ENCODE measurements at regions not wholly inside any gene's neighbourhood (a gene's known extent, or its start where the extent isn't known, plus 50 kb on each side); places are given as distances from the start of the nearest gene placed in this dataset.
"Not testable (repeated sequence)": the region's sequence is repeated elsewhere in the genome, so short reads cannot be mapped to it uniquely, and the experiment has no call there.

DNA sequence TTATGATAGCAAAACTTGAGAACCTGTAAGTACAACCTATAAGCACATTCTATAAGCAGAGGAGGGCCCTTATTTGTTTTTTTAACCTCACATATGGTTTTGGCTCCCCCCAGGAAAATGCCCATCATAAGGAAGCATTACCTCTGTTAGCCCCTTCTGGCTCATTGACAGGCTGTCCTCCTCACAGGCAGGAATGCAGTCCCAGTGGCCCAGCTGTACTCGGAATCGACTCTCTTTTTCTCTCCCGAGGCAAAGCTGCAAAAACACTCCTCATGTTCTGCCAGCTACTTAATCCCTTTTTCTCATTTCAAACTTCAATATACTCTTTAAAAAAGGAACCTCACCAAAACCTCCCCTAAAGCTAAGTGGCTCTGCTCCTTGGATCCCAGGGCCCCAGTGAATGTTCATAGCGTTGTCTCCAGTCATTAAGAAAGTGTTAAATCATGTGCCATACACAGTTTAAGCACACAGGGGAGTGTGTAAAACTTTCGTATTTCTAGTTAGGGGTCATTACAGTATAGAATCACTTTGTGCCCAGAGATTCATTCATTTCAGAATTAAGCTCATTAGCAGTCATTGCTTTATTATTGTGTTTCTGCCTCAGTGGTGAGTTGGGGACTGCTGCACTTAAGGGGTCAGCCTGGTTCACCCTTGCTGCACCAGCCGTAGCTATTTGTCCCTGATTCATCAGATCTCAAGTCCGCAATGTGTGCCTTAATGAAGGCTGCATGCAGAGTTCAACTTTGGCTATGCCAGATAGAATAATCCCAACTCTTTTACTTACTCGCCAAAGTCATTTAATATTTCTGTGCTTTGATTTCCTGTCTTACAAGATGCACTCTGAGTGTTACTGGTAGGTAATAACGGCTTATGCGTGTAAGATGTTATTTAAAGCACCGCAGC lies 57.6 kb downstream of the JRKL start:
- no peak for DNase-seq (ENCODE audit: low read depth in 4 of 4, low spot score in 3 of 4)

DNA sequence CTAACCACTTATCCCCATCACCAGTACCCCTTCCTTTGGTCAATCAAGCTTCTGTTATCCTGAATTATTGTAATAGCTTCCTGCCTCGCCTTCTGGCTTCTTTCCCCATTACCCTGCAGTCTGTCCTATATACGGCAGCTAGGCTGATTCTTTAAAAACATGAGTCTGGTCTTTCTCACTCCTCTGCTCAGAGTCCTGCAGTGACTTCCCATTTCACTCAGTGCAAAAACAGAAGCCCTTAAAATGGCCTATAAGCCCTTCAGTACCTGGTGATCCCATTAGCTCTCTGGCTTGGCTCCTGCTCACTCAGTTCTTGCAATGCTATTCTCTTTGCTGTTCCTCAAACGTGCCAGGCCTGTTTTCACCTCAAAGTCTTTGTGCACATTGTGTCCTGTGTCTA lies 58.4 kb downstream of the JRKL start:
- DNase-seq (ENCODE audit: low read depth in 4 of 4, low spot score in 3 of 4) = no peak

DNA sequence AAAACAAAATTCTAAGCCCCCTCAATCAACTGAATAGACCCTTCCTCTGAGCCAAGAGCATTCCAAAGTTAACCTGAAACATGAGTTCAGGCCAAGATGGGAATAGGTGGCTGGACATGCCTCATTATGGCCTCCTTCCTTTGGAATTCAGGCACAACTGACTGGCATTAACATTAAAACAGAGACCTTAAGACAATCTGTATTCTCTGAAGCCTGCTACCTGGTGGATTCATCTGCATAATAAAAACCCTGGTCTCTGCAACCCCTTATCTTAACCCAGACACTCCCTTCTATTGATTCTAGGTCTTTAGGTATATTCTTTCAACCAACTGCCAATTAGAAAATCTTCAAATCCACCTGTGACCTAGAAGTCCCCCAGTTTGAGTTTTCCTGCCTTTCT lies 66.3 kb downstream of the JRKL start:
- DNase-seq (ENCODE audit: low read depth in 4 of 4, low spot score in 3 of 4) = no peak

DNA sequence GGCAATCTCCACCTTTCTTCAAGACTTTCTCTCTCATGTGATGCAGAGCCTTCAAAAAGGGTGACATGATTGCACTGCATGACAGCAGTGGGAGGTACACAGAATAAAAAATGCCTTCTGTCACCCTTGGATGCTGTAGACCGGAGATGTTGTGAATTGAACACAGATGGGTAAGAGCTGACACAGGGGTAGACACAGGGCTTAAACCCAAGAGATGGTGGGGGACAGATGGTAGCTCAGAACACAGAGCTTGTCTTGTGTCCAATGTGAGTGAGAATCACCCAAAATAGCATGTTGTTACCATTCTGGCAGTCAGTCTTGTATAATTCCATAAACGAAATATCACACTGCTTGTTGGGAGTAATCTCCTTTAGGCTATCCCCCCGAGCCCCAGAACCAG lies 69.9 kb downstream of the JRKL start:
- no peak for DNase-seq (ENCODE audit: low read depth in 4 of 4, low spot score in 3 of 4)

DNA sequence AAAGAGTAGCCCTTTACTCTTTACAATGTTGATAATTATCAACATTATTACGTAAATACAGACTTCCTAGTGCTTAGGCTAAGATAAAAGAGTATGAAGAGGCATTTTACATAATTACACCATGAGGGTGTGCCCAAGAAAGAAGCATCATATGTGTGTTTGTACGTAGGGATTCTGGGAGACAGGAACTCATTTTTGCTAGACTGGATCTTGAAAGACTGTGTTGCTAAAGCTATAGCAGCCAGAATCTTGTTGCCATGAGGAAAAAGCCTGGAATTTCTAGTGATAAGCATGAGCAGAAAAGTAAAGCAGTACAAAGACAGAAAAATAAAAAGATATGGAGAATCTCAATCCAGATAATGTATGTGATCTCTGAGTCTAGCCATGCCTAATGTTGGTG lies 72.1 kb downstream of the JRKL start:
- DNase-seq (ENCODE audit: low read depth in 4 of 4, low spot score in 3 of 4) = no peak

DNA sequence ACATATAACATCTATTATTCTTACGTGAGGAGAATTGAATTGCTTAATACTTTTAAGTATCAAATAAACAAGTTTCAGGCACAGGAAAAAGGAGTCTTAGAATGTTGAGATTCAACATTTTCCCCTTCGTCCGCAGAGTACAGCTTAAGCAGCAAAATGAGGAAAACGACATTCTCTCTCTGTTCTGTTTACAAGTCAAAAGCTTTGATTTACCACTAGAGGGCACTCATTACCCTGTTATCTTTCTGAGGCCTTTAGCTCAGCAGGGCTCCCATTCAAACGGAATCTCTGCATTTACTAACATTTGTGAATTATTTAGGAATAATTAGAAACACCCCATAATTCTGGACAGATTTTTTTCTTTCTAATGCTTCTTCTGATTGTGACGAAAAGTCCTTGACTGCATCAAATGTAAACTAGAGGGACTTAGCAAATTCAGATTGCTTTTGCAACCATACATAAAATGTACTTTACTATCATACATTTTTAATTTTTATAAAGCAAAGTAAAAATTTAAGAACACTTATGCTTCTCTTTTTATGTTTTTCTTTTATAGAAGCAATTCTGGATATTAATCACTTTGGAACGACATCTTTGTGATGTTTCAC lies 75.0 kb downstream of the JRKL start:
- DNase-seq (ENCODE audit: low read depth in 4 of 4, low spot score in 3 of 4) = peak in 3 of 4 donors; percentile 54 to 72 (median 62)

DNA sequence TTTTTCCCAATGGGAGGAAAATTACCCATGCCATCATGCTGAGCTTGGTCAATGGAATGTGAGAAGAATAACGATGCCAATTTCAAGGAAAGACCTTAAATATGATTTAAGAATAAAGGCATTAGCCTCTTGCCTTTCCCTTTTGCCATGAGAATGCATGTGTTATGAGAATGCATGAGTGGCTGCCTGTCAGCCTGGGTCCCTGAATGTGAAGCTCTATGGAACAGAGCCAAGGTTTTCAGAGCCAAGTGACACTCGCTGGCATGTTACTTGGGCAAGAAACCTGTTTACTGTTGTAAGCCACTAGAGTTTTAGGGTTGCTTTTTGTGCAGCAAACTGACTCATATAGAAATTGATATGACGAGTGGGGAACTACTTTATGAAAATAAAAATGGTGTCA lies 75.7 kb downstream of the JRKL start:
- DNase-seq (ENCODE audit: low read depth in 4 of 4, low spot score in 3 of 4) = no peak

DNA sequence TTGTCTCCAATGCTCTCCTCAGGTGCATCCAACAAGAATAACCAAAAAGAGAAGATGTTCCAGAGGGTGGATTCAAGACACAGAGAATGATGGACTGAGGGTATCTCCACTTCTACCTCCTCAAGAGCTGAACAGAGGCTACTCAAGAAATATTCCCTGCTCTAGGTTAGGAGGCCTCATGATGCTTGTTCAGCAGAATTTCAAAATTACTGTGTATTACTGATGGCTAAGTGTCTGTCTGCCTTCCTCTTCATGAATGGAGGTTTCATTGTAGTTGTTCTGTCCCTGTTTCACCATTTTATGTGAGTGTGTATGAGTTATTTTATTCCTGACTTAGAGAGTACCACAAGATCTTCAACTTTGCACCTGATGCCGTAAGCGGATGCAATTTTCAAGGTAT lies 76.8 kb downstream of the JRKL start:
- no peak for DNase-seq (ENCODE audit: low read depth in 4 of 4, low spot score in 3 of 4)

DNA sequence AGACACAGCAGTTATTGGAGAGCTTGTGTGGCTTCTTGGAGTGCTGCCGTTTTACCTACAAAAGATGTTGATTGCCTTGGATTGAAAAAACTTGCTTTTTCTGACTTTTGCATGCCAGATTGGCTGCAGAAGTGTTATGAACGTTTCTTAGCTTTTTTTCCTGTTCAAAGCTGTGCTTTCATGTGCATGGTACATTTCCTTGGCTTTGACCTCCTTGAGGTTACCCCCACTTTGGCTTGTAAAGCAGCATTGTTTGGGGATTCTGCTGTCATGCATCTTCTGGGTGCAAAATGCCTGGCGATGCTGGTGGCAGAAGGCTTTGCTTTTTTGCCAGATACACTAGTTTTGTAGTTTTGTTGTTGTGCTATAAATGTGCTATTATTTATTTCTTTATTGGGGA lies 80.0 kb downstream of the JRKL start:
- DNase-seq (ENCODE audit: low read depth in 4 of 4, low spot score in 3 of 4) = no peak

DNA sequence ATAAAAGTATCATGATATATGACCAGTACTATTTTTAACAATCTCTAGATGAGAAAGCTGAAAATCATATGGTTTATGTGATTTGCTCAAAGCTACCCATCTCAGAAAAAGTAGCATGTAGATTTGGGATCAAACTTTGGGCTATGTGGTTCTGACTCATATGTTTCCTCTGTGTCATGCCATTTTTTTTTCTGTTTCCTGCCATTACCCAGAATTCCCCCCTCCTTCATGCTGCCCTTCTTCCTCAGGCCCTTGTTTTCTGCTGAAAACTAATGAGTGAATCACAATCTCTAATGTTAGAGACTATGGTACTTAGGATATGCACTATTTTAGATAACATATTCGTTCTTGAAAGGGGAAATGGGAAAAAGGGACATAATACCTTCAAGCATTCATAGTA lies 80.7 kb downstream of the JRKL start:
- DNase-seq (ENCODE audit: low read depth in 4 of 4, low spot score in 3 of 4) = no peak

DNA sequence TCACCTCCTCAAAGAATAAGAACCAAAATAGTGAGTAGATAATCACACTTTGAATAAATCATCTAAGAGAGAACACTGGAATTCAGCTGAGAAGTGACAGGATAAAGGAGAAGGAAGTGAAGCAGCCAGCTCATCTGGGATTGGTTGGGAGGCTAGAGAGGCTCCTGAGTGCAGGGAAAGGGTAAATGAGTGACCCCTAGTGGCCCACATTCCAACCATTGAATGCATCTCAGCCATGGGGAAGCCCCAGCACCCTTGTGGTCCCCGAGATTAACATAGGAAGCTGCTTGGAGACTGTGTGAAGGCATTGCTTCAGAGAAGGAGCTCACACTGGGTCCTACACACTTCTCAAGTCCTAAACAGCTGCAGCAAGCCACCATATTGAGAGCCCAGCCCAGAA lies 82.3 kb downstream of the JRKL start:
- DNase-seq (ENCODE audit: low read depth in 4 of 4, low spot score in 3 of 4) = no peak

DNA sequence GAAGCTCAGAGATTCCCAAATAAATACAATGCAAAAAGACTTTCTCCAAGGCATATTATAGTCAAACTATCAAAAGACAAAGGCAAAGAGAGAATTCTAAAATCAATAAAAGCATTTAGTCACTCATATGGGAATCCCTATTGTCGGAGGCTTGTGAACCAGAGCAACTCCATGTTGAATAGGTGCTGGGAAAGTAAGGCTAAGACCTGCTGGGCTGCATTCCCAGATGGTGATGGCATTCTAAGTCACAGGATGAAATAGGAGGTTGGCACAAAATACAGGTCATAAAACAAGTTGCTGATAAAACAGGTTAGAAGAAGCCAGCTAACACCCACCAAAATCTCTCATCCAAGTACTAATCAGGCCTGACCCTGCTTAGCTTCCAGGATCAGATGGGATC lies 84.5 kb downstream of the JRKL start:
- DNase-seq (ENCODE audit: low read depth in 4 of 4, low spot score in 3 of 4) = no peak

DNA sequence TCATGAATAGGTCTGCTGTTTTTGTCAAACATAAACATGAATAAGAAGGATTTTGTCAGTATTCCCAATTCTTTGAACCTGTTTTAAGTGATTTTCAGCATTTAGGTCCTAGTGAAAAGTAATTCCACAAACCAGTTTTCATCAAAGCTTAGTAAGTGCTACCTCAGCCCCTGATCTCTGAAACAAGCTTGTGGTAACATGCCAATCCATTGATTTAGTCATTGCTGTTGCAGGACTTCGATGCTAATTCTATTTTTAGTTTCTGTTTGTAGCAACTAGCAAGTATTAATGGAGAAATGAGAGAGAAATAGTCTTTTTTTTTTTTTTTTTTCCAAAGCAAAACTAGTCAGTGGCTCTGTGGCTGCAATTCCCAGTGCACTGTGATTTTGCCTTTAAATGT lies 91.4 kb downstream of the JRKL start:
- DNase-seq (ENCODE audit: low read depth in 4 of 4, low spot score in 3 of 4) = no peak

DNA sequence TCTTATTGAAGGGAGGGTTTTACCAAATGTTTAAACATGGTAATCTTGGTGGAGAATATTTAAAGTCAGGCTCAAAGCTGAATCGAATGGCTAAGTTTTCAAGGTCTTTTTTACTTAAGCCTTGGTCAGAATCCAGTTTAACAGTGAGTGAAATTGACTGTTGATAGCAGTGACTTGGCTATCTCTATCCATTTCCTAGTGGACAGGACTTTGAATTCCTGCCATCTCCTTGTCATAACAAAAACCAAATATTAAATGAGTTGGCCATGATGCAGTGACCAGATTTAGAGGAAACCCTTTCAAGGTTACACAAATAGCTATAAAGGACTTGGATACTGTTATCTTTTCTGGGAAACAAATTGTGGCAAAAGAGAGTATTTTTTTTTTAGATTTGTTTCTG lies 92.0 kb downstream of the JRKL start:
- no peak for DNase-seq (ENCODE audit: low read depth in 4 of 4, low spot score in 3 of 4)

DNA sequence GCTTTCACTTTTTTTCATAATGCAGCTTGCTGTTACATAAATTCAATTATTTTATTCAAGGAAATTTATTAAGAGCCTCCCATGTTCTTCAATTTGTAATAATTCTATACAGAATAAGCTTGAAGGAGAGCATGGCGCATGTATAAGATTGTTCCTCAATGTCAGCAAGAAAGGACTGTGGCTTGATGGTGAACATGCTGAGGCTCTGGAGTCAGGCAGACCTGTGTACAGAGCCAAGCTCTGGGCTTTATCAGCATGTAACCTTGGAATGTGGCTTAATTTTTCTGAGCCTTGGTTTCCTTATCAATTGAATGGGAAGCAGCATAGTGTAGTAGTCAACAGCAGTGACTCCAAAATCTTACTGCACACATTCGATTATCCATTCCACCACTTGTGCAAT lies 92.4 kb downstream of the JRKL start:
- no peak for DNase-seq (ENCODE audit: low read depth in 4 of 4, low spot score in 3 of 4)

DNA sequence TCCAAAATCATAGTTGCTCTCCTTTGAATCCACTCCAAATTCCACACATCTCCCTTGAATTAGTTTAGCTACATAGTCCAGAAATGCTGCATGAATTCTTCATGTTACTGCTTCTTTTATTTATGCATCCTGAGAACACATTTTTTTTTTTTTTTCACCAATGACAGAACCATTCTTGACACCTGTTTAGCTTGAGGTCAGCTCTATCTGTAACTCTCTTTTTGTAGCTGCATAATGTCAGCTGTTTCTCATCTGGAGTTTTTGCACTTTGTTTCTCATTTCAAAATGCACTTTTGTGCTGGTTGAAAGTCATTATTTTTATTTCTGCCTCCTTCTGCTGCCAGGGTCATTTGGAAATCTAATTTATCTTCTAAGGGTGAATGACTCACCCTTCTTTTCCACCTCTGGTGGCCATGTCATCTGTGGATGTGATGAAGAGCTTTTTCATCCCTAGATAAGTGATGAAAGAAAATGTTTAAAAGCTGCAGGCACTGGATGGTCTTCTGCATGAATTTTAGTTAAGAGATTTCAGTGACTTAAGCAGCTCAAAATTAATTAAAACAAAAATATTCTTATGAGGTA lies 93.7 kb downstream of the JRKL start:
- DNase-seq (ENCODE audit: low read depth in 4 of 4, low spot score in 3 of 4) = no peak

DNA sequence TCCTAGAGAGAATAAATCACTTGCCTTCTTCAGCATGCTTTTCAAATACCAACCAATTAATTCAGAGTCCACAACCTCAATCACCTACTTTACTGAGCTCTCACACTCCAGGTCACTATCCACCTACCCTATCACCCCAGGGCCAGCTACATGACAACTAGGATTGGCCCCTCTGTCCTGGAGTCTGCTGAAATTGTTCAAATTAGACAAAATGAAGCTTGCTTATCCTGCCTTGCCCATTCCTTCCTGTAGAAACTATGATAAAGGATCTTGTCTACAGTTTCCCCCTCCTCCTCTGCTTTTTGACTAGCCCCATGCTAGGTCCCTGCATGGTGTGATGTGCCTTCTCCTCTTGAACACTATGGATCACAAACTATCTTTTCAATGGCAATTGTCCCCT lies 94.5 kb downstream of the JRKL start:
- DNase-seq (ENCODE audit: low read depth in 4 of 4, low spot score in 3 of 4) = no peak

DNA sequence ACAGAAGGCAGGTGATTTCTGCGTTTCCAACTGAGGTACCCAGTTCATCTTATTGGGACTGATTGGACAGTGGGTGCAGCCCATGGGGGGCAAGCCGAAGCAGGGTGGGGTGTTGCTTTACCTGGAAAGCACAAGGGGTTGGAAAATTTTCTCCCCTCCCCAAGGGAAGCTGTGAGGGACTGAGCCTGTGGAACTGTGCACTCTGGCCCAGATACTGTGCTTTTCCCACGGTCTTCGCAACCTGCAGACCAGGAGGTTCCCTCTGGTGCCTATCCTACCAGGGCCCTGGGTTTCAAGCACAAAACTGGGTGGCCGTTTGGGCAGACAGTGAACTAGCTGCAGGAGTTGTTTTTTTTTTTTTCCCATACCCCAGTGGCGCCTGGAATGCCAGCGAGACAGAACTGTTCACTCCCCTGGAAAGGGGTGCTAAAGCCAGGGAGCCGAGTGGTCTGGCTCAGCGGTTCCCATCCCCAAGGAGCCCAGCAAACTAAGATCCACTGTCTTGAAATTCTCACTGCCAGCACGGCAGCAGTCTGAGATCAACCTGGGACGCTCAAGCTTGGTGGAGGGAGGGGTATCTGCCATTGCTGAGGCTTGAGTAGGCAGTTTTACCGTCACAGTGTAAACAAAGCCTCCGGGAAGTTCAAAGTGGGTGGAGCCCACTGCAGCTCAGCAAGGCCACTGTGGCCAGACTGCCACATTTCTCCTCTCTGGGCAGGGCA lies 97.2 kb downstream of the JRKL start:
- DNase-seq (ENCODE audit: low read depth in 4 of 4, low spot score in 3 of 4) = no peak

DNA sequence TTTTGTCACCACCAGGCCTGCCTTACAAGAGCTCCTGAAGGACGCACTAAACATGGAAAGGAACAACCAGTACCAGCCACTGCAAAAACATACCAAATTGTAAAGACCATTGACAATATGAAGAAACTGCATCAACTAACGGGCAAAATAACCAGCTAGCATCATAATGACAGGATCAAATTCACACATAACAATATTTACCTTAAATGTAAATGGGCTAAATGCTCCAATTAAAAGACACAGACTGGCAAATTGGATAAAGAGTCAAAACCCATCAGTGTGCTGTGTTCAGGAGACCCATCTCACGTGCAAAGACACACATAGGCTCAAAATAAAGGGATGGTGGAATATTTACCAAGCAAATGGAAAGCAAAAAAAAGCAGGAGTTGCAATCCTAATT lies 99.1 kb downstream of the JRKL start:
- DNase-seq (ENCODE audit: low read depth in 4 of 4, low spot score in 3 of 4) = not testable (repeated sequence)

DNA sequence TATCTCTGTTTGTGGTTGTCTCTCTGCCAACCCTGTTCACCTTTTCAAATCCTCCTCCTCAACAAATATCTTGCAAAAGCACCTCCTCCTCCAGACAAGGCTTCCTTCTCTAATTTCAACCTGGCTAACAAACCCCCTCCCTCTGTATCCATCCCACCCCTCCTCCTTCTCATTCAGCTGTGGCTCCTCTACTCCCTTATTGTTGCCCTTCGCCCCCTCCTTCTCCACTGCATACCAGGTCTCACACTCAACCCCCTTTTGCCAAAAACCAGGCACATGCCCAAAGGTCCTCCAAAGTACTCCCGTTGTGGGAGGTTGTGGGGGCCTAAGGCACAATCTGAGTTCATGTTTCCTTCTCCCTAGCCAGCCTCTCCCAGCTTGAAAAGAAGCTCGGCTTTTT lies 110.6 kb downstream of the JRKL start:
- no peak for DNase-seq (ENCODE audit: low read depth in 4 of 4, low spot score in 3 of 4)

DNA sequence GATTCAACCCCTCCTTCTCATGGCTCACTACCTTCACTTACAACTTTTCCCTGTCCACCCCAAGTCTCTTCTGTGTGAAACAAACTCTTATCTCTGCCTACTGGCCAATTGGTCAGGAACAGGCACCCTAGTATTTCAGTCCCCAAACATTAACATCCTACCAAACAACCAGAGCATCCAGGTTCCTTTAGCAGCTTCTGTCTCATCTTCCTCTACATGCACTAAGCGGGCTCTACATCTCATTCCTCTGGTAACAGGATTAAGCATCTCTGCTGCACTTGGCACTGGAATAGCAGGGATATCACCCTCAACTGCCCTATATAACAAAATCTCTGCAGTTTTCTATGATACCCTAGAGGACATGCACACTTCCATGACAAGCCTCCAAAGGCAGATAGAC lies 116.2 kb downstream of the JRKL start:
- no peak for DNase-seq (ENCODE audit: low read depth in 4 of 4, low spot score in 3 of 4)

All from left renal pelvis (tissue), 4 donors.